ENCODE measurements at regions not wholly inside any gene's neighbourhood (a gene's known extent, or its start where the extent isn't known, plus 50 kb on each side); places are given as distances from the start of the nearest gene placed in this dataset.
"Not testable (repeated sequence)": the region's sequence is repeated elsewhere in the genome, so short reads cannot be mapped to it uniquely, and the experiment has no call there.

DNA sequence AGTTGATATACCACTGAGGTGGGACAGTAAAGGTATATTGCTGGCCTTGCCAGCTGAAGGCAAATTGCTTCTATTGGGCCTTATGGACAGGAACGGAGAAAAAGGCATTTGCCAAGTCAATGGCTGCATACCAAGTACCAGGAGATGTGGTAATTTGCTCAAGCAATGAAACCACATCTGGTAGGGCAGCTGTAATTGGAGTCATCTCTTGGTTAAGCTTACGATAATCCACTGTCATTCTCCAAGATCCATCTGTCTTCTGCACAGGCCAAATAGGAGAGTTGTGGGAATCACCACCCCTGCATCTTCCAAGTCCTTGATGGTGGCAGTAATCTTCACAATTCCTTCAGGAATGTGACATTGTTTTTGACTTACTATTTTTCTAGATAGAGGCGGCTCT is 350.7 kb upstream of the ADAMTS5 start:
- DNase-seq, result not testable (repeated sequence)

DNA sequence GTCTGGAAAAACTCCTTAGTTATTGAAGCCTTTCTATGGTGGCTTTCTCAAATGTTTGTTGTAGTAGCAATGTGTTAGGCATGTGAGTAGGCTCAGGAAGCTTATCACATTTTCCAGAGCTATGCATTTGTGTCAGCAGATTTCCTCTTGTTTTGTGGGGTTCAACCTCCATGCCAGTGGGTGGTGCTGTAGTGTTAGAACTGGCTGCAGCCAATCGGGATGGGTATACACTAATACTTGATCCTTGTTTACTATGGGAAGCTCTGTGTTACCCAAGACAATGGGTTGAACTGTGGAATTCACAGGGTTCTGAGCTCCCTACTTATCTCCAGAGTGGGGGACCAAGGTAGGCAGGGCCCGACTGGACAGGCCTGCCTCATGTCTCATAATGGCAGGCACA is 348.5 kb upstream of the ADAMTS5 start:
- DNase-seq, result no peak

DNA sequence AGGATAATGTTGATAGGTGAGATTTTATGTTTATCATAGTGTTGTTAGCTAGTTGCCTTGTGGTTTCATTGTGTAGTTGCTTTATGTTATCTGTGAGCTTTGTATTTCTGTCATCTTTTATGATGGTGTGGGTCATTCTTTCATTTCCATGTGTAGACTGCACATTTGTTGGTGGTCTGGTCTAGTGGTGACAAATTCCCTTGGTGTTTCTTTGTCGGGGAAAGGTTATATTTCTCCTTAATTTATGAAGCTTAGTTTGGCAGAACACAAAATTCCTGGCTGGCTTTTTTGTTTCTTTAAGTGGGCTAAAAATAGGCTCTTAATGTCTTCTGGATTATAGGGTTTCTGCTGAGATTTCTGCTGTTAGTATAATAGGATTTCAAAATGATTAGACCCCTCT is 347.2 kb upstream of the ADAMTS5 start:
- no peak for DNase-seq

DNA sequence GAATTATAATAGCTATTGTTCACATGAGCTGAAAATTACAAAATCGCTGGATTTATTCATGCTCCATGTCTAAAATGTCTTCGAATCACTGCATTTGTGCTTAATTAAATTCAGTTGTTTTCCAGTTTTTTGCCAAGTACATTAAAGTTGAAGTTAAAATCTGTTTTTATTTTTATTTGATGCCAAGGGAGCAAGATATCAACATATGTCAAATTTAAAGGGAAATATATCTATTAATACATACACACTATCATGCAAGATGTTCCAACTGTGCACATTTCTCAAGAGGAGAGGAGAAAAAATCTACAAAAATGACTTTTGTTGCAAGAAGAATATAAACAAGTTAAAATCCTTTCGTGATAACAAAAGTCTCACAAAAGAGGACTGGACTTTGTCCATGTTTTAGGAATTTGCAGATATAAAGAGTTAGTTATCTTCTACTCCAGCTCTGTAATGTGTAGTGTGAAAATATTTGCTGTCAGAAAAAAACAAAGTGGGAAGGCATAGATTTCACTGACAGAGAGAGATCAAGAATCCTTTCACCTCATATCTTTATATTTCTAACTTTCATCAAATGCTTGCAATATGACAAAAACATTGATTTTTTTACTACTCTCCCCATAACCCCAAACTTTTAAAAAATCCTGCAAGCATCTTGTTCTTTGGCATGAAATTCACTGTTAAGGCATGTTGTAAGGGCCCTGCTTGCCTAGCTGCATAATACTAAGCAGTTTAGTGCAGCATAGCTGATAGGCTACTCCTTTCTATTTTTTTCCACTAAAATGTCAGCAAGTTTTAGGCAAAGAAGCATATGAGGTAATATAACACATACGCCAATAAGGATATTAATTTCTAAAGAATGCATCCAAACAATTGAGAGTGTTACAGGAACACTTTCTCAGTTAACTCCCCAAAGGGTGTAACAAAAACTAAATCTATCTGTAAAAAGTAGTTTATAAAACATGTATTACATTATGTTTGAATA is 340.2 kb upstream of the ADAMTS5 start:
- DNase-seq, result no peak

DNA sequence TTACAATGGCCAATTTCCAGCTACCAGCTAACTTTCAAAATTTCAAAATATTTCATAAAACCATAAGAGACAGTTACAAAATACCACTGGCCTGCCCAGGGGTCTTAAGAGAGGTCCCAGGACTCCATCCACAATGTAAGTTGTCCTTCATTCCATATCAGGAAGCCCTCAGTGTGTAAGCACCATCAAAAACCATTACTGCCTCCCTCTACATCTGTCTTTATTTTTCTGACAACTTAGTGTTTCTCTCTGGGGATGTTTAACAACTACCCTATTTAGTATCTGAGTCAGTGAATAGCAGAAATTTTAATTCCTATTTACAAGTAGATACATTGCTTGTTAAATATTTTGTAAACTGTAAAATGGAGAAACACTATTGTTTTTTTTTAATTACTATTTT is 339.3 kb upstream of the ADAMTS5 start:
- no peak for DNase-seq

DNA sequence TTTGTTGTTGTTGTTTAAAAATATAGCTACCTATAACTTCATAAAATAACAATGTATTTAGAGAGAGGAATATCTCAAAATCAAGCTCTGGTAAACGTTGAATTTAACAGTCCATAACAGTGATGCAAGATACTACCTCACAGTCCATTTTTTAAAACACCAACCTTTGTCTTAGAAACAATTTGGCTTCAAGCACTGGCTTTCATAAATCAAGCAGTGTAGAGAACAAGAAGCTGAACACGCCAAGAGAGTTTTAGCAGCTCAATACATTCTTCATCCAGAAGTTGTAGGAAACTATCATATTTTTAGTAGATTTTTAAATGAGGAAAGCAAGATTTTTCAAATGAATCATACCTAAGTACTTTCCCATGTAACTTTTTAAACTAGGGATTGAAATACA is 334.3 kb upstream of the ADAMTS5 start:
- no peak for DNase-seq

DNA sequence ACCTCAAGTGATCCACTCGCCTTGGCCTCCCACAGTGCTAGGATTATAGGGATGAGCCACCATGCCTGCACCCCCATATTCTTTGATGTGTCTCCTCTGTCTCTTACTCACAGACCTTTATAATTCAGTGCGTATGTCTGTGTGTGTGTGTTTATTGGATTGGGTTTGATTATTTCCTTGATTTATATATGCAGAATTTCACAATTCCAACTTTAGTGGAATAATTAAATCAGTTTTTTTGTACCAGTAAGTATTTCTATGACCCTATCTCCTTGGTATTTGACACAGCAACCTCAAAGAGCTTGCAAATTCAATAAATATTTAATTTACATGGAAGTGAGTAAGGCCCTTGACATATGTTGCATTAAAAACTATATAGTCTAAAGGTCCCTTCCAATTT is 333.9 kb upstream of the ADAMTS5 start:
- no peak for DNase-seq

DNA sequence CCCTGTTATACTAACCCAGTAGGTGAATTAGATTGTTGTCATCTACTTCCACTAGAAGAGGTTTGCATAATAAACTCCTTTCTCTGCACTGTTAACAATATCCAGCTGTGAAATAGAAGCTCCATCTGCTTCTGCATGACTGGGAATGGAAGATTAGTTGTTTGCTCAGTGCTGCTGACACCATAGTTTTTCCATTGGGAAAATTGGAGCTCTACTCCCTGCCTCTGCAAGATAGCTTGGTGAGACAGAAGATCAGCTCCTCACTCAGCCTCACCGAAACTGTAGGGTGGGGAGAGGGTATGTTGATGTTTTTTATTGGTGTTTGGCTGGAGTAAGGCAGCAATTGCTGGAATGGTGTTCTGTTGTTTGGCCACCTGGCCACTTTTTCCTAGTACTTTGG is 331.6 kb upstream of the ADAMTS5 start:
- no peak for DNase-seq

DNA sequence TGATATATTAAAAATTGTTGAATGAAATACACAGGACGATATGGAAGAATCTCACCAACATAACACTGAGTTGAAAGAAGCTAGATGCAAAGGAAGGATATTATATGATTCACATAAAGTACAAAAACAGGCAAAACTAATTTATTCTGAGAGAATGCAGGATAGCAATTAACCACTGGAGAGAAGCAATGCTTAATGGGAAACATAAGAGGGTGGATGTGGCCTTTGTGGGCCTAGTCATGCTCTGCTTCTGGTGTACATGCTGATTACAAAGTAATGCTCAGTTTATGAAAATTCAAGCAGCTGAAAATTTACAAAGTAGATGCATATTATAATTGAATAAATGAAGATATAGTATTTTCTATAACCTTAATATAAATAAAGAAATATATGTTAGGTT is 326.4 kb upstream of the ADAMTS5 start:
- DNase-seq, result no peak

DNA sequence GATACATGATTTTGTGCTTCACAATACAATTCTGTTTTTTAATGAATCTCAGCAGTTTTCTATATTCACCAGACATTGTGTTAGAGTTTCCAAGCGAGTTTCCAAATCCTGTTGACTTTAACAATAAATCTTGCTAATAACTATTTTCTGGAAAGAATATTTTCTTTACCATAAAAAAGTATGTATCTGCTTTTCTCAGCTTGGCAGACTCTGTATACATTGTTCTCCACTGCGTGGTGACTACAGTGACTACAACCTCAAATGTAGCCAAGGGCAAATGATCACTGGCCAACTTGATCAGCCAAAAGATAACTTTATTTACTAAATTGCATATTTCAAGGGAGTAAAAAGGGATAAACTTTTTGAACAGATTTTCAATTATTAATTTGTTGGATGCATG is 325.9 kb upstream of the ADAMTS5 start:
- no peak for DNase-seq

DNA sequence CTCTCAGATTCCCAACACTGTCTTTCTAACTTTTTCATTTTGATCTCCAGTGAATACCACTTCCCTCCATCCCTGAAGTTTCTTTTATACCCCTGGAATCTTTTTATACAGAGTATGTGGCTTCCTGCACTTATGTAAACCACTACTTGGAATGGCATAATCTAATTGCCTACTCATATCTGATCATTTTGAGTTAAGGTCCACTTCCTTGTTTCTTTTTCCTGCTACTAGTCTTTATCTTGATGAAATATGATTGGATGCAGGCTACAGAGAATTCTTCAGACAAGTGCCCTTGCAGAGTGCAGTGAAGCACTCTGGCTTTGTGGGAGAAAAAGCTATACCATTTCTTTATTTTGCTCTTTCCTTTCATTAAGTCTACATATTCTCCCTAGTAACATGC is 325.3 kb upstream of the ADAMTS5 start:
- DNase-seq, result no peak

DNA sequence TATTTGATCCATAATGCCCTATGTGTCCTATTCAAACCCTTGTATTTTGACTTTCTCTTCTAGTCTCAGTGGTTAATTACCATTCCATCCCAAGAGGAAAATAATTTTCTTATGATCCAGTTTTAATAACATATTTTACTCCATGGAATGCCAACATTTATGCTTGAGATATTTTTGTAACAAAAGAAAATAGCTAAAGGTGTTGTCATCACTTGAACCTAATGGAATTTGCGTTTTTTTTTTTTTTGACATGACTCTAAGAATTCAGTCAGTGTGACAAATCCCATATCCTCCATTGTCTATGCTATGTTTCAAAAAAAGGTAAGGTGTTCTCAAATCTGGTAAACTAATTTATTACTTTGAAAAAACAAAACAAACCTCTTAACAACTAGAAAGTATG is 324.1 kb upstream of the ADAMTS5 start:
- no peak for DNase-seq

DNA sequence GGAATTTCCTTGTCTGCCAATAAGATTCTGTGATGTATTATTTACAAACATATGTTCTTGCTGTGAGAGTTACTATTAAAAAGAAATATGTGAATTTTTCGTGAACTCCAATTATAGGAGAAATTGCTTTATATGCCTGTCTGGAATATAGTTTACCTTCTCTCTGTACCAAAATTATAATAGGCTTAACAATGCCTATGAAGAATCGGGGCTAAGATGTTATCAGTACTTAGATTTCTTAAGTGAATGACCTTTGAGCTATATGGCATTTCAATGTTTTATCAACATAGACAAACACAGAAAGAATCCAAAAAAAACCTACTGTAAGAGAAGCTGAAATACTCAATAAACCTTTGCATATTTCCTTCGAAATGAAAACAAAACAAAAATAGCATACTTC is 323.1 kb upstream of the ADAMTS5 start:
- DNase-seq, result no peak

DNA sequence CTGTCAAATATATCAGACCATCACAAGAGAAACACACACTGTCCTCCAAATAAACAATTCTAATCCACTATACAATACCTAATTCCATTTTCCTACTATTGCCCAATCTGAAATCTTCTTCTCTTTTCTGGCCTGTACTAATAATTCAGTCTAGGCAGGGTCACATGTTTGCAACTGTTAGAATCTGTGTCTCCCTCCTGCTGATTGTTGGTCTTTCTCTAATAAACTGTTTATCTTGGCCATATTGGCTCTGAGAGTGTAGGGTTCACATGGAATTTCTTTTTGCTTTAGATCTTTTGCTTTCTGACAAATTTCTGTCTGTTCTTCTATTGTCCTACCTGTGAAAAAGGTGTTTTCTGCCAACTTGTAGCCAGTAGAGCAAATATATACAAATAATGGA is 319.9 kb upstream of the ADAMTS5 start:
- DNase-seq, result no peak

DNA sequence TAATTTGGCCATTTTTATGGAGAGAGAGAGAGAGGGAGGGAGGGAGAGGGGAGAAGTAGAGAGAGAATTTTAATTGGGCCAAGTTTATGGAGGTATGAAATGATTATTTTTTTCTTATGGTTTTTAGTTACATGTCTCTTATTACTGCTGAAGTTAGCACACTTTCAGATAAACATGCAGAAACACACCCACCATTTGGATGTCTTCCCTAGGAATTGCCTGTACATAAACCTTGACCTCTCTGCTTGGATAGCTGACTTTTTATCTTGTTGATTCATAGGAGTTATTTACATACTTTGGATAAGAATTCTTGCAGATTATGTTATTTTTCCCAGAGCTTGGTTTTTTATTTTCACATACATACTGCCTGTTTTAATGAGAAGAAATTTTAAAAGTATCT is 310.2 kb upstream of the ADAMTS5 start:
- no peak for DNase-seq

DNA sequence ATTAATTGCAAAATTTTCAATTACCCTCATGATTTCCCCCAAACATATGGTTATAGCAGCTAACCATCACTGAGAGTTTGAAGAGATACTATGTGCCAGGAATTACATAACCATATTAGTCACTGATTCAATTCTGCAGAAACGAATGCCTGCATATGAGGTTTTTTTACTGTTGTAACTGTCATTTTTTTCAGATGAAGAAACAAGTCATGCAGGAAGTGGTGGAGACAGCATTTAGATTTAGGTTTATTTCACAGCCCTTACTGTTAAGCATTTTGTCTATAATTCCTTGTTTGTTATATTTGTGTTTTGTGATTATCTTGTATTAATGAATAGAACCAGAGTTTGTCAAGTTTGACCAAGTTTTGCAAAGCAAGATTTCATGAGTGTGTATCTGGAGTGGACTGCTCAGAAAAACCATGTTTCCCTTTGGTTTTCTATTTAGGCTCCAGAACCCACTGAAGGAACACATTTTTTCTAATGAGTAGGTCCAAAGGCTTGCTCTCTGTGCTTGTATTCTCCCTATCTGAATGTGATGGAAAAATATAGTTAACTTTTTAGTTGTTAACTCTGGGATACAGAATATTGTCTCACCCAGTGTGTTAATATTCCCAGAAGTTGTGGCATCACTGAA is 308.5 kb upstream of the ADAMTS5 start:
- no peak for DNase-seq

DNA sequence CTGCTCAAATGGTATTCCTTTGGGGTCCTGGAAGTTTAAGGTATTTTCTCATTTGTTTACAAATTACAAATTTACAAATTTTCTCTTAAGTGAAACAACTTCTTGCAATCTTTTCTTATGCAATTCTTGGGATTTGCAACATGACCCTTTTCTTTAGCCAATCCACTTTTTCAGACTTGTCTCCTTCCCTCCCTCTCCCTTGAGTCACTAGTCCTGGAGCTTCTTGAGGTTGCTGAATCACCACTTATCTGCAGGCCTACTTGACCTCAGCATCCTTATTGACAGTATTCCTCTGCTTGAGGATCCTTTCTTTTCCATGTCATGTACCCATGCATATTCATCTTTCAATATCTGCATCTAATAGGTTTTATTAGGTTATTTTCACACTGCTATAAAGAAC is 302.8 kb upstream of the ADAMTS5 start:
- no peak for DNase-seq

DNA sequence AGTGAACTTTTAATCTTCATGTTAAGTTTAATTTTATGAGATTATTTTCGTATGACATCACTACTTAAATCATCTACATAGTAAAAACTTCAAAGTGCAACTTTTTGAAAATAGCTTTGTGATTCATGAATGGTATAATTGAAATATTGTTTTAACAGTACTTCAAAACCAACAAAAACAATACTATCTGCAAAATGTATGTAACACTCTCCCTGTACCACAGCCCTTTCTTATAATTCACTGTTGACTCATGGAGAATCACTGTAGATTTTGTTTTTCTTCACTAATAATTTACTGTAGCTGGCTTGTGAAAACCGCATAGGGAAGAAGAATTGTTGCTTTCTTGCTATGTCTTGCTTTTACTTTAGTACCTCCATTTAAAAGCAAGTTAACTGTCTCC is 301.4 kb upstream of the ADAMTS5 start:
- no peak for DNase-seq

DNA sequence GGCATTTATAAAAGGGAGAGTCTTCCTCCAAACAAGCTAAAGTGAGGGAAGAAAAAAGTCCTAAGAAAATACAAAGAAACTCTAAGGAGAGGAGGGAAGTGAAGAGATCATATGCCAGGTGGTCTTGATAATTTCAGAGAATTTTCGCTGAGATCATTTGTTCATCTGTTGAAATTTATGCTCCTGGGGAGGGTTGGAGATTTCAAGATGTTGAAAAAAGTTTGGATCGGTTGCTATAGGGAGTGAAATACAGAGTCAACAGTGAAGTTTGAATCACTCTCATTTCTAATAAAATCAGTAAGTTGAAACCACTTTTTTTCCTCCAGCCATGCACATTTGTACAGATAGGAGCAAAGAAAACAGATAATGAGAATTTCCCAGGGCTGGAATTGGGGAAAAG is 299.1 kb upstream of the ADAMTS5 start:
- DNase-seq, result no peak

DNA sequence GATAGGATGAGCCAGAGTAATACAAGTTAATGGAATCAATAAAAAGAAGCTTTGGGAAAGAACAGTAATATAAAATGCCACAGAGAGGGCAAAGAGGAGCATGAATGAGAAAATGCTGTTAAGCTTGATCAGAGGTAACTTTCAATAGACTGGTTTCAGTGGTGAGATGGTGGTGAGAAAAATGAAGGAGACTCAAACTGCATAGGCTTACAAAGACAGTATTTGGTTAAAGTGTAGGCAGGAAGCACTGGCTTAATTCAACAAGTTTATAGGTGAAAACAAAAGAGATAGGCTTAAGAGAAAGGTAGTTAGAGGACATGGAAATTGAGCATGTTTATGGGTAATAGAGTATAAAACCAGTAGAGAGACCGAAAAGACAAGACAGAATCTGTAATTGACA is 298.6 kb upstream of the ADAMTS5 start:
- DNase-seq, result no peak

DNA sequence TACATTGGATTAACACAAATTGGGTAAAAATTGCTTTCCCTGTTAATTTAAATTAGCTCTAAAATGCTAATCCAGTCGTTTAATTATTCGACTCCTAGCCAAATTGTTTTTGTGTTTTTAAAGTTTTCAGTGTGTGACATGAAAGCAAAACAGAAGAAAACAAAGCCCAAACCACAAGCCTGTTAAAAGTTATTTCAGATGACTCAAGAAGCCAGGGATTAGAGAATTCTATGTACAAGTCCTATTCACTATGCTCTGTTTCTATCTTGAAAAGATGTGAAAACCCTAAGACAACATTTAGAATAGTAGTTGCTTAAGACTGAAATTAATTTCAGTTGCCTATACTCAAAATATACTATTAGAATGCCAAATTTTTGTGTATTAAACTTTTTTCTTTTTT is 294.8 kb upstream of the ADAMTS5 start:
- no peak for DNase-seq

DNA sequence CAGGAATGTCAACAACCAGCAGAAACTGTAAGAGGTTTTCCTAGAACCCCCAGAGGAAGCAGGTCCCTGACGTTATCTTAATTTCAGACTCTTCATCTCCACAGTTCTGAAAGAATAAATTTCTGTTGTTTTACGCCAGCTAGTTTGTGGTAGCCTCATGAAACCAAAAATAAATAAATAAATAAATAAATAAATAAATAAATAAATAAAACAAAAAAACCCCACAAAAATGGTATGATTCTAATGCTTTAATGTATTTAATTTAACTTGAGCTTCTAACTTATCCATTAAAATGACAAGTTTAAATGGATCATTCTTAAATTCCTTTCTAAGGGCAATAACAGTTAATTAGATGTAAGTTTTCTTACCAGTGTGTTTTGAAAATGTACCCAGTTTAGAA is 293.8 kb upstream of the ADAMTS5 start:
- DNase-seq, result no peak

DNA sequence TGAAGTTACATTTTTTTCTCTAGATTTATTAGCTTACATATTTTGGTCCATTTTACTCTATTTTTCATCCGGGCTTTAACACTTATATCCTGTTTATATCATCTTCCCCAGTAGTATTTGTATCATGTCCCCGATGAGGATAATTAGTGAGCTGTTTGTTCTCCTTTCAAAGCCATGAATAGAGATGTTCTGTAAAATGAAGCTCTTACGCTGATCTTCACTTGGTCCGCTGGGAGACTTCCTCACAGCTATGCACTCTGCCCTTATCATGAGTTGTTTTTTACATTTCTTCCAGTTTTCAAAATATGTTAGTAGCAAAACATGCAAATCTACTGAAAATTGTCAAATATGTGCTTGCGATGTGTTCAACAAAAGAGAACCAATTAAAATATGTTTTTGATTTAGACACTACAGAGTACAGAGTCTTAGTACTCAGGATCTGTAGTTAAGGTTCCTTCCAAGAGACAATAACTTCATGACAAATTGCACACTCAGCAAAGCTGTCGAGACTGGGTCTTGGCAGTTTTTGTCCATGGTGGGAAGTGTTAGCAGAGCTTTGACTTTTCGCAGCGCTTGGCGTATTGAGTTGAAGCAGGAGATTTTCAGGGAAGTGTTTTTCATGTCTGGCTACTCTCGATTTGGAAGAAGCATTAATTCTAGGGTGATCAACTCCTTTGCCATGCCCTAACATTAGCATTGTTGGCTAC is 292.0 kb upstream of the ADAMTS5 start:
- DNase-seq, result no peak

Measured in KG1 (cell line).